ENCODE measurements at regions not wholly inside any gene's neighbourhood (a gene's known extent, or its start where the extent isn't known, plus 50 kb on each side); places are given as distances from the start of the nearest gene placed in this dataset.
A peak's percentile ranks its signal among the peaks of the same experiment; 100 is the strongest.
"Not testable (repeated sequence)": the region's sequence is repeated elsewhere in the genome, so short reads cannot be mapped to it uniquely, and the experiment has no call there.

DNA sequence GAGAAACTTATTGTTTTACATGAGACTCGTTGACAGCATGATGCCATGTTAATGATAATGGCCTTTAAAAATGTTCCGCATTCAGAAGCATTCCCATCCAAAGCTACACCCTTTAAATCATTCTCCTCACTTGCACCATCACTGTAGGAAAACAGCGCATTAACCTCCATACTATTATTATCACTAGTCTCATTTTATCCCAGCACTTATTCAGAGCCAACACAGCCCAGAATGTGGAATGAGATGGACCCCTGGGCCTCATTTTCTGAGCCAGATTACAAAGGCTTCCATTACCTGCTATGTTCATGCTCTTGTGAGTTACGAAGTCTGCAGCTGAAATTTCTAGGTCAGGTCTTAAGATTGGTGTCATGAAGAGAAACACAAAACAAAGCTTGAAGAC is 159.4 kb downstream of the HS3ST3A1 start:
- no peak for ATAC-seq

DNA sequence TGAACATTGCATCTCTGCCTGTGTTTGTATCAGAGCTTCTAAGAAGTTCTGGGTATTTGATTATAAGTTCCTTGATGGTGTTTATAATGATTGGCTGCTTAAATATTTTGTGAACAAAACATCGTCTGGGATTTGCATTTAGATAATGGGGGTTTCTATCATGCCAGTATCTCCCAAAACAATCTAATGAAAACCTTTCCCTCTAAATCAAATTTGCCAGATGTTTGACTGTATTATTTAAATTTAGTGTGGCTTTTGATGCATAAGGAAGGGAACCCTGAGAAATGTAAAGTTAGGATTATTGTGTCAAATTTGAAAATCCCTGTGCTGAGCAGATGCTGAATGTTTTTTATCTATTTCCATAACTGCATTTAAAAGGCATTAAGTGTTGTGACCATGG is 159.9 kb downstream of the HS3ST3A1 start:
- ATAC-seq = no peak

DNA sequence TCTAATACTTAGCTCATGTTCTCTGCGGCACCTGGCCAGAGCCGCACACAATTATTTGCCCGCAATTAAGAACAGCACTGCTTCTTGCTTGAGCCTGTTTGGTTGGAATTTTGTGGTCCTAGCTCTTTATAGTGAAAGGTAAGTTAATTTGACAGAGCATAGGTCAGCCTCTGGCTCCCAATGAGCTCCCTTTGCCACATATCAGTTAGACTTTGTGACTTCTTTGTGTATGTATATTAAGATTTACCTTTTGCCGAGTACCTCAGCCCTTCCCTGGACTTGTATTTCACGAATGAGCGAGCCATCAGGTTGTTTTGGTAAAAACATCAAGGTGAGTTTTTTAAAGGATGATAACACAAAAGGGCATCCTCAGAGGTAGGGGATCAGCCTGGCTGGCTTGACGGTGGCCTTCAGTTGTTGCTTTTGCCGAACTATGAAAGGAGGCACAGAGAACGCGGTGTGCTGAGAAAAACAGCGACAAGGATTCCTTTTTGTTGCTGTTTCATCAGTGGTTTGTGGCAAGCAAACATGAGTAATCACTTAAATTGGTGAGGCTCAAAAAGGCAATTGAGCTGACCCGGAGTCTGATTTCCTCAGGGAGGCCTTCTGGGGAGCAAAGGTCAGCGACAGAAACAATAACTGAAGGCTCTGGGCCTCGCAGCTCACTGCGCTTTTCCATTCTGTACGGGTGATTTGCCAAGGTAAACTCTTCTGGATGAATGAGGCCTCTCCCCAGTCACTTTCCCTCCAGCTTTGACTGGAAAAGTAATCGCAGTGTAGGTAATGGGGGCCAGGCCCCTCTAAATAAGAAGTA is 163.6 kb downstream of the HS3ST3A1 start:
- ATAC-seq = no peak

DNA sequence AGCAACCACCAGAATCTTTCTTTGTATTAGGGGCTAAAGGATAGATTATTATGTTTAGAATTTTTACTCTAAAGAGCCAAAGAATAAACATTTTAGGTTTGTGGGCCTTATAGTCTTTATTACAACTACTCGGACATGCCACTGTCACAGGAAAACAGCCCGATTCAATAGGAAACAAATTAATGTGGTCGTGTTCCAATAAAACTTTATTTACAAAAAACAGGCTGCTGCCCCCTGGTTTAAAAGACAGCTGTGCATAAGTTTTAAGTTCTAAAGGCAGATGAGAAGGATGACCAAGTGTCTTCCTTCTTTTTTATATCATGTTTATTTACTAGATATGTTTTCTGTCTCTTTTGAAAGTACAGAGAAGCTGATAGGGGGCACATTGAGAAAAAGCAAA is 166.5 kb downstream of the HS3ST3A1 start:
- no peak for ATAC-seq

DNA sequence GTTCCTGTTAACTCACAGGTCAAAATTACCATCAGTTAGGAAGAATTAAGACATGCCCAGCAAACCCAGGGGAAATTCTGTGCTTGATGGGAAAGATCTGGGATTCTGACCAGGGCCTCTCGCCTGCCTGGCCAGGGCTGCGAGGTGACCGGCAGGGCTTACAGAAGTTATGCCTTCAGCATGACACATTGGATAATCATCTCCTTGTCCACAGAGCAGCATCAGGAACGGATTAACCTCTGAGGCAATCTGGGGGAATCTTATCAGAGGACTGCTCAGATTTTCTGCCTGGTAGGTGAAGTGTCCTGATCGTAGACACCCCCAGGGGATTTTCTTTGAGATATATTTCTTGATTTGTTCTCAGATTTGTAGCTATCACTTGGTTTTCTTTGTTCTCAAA is 172.5 kb downstream of the HS3ST3A1 start:
- no peak for ATAC-seq

DNA sequence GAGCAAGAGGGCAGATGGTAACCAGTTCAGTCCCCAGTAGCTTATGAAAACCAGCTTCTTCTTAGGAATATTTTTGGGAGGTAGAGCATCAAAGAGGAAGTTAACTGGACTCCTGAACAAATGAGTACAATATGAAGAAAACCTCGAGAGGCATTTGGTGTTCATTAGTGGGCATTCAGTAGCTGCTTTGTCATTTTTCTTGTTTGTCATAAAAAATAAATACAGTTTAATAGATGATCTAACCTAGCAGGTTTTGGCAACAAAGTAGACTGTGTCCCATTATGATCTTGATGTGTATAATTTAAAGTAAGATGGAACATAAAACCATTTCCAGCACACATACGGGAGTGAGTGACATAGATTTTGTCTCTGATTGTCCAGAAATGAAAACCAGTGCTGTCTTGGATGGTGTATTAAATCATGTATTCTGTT is 173.1 kb downstream of the HS3ST3A1 start:
- ATAC-seq = no peak

DNA sequence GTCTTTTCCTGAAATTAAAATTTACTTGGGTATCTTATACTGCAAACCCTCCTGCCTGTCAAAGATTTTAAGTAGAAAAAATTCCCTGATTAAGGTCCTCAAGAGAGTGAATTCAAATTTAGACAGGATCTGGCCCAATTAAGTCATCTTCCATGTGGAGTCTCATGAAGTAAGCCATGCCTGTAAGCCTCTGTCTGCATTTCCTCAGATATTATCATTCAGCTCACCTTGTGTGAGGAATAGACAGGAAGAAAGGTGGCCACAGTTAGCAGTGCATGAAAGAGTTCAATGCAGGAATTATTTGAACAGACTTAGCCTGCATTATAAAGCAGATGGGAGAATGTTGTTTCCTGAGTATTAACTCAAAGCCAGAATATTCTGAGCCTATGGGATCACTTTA is 174.7 kb downstream of the HS3ST3A1 start:
- ATAC-seq = no peak

DNA sequence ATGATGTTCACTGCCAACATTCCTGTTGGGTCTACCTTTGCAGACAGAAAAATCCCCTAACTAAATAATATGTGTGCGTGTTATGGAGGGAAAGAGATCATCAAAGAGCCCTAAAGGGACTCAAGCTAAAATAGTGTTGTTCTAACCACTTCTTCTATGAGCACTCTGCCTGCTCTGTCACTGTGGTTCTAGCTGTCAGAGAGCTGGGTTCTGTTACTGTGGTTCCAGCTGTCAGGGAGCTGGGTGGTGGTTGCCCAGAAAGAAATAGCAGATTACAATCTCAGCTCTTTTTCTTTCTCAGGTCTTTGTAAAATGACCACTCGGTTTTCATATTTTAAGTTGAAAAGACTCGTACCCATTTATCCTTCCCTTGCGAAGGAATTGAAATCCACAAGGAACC is 176.3 kb downstream of the HS3ST3A1 start:
- no peak for ATAC-seq

DNA sequence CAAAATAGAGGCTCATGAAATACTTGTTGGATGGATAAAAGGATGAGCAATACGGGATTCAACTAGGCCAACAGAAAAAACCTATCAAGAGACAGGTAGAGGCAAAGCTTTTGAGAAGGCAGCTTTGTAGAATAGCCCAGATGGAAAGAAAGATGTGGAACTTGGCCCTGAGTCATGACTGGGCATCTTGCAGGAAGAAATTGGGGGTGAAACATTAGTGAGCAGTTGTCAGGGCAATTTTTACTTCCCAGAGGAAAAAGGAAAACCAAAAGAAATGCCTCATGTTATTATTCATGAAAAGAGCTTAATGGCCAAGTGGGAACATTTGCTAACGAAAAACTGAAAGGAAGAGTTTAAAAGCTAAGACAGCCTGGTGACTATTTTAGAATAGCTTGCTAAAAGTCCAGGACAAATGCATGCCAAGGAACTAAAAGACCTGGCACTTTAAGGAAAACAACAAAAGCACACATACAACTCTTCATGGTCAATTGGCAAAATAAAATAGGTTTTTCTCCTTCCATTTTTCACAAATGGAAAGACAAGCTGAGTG is 180.1 kb downstream of the HS3ST3A1 start:
- no peak for ATAC-seq

DNA sequence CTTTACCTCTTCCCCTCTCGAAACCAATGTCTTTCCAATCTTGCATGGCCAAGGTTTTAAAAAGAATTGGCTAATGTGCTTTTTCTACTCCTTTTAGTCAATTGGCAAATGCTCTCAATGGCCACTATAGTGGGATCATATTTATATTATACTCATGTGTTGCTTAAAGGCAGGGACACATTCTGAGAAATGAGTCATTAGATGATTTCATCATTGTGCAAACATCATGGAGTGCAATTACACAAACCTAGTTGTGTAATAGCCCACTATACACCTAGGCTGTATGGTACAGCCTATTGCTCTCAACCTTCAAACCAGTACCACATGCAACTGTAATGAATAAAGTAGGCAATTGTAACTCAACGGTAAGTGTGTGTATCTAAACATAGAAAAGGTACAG is 180.9 kb downstream of the HS3ST3A1 start:
- ATAC-seq = peak; percentile 97

DNA sequence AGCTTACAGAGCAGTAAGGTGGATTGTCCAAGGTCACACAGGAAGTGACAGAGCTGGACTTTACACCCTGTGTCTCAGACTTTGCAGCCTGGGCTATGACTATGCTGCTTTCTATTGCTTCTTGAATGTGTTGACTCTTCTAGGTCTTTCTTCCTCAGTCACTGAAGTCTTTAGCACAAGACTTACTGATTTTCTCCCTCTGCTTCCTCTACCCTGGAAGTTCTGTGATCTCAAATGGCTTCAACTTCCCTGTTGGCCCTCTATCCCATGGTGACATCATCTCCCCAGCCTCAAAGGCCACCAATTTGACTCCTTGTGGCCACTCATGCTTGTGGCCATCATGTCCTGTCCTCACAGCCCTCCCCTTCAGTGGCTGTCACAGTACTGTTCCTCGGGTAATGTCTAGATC is 181.3 kb downstream of the HS3ST3A1 start:
- peak; percentile 20 for ATAC-seq

DNA sequence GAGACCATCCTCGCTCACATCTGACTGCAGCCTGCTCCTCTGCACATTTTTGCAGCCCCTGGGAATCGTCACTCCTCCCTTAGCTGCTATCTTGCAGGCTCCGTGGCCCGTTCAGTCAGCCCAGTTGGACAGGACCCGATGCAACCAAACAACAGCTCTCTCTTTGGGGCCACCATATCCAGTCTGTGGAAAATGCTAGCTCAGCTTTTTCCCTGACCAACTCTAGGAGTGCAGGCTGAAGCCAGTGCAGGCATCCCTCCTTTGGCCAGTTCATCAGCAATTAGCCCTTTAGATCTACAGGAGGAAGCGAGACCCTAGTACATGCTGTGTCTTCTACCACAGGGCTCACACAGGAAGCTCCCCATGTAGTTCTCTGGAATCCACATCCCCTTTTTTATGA is 182.1 kb downstream of the HS3ST3A1 start:
- no peak for ATAC-seq

DNA sequence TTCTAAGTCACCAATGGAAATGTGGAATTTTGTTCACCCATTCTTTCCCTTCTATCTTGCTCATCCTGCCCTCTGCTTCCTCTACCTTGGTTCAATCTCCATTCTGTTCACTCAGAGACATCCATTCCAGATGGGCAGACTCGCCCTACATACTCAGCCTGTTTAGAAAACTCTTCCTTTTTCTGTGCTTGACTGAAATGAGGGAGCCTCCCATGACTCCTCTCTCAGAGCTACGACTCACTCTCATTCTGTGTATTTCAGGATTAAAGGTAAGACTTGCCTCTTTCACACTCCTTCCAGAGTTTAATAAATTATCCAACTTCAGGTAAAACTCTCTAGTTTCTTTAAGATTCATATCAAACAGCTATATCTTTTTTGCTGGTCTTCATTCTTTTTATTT is 182.8 kb downstream of the HS3ST3A1 start:
- ATAC-seq = no peak

DNA sequence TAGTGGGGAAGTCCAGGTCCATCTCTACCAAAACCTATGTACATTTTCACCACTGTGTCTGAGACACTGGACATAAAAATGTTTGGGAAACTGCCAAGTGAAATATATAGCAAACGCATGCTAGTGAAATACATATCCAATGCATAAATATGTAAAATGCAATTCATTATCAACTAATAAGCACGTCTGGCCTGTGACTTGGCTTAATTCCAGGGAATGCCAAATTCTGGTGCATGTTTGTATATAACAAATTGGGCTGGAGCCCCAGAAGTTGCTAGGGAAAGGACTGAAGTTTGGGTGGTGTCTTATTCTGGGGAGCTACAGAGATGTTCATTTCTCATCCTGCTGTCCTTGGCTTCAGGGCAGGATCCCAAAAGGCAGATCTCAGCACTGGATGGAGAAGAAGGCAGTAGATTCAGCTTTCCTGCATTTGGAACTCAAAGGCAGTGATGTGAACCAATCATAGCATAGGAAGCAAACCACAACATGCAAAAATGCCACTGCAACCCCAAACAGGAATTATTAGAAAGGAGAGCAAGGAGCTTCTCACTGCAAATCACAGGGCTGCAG is 184.3 kb downstream of the HS3ST3A1 start:
- no peak for ATAC-seq

DNA sequence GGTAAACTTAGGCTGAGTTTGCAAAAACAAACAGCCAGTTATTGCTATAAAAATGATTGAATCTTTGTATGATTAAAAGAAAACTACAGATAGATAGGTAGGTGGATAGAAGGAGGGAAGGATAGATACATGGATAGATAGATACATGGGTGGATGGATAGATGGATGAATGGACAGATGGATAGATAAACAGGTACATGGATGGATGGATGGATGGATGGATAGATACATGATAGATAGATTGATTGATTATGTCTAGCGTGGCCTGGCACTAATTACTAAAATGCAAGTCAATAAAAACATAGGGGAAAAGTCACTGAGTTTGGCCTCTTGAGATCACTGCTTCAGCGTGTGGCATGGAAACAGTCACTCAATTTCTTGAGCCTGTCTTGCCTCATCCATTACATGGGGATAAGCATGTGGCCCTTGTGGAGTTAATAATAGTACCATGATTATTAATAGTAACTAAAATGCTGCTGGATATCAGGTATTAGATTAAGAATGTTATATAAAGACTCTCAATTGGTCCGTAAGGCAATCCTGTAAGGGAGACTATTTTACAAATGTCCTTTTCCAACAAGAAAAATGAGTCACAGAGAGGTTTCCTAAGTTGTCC is 184.9 kb downstream of the HS3ST3A1 start:
- no peak for ATAC-seq

DNA sequence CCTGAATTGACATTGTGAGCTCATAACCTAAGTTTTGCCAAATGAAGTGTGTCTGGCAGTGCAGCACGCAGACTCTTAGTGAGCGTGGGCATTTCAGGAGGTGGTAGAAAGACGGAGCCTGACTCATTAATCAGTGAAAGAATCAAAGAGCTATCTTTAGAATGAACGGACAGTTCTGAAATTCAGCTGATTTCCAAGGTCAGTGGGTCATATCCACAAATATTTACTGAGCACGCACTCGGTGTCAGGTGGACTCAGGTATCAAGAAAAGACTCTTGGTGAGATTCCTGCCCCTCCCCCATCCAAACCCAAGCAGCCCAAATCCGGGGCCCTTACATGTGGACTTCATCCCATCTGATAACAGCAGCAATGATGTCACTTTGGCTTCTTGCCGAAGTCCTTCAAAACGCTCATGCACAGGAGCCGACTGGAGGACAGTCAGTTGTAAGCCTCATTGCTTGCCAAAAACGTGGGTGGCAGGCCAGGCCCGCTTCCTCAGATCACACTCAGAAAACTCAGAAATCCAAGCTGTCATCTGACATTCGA is 185.8 kb downstream of the HS3ST3A1 start:
- no peak for ATAC-seq

DNA sequence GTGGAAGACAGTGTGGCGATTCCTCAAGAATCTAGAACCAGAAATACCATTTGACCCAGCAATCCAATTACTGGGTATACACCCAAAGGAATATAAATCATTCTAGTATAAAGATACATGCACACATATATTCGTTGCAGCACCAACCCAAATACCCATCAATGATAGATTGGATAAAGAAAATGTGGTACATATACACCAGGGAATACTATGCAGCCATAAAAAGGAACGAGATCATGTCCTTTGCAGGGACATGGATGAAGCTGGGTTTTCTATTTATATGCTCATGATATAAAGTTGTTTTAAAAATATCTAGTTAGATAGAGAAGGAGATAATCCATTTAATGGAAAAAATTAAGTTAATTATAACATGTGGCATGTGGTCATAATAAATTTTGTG is 186.5 kb downstream of the HS3ST3A1 start:
- ATAC-seq = not testable (repeated sequence)

DNA sequence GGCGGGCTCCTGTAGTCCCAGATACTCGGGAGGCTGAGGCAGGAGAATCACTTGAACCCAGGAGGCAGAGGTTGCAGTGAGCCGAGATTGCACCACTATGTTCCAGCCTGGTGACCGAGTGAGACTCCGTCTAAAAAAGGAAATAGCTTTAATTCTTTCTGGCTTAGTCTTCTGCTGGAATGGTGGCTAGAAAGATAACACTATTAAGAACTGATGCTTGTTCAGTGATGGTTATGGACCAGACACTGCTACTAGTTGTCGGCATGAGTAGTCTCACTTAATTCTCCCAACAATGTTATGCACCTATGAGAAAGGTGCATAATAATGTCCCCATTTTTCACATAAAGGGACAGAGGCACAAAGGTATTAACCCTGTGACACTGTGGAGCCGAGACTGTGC is 188.7 kb downstream of the HS3ST3A1 start:
- ATAC-seq = no peak

DNA sequence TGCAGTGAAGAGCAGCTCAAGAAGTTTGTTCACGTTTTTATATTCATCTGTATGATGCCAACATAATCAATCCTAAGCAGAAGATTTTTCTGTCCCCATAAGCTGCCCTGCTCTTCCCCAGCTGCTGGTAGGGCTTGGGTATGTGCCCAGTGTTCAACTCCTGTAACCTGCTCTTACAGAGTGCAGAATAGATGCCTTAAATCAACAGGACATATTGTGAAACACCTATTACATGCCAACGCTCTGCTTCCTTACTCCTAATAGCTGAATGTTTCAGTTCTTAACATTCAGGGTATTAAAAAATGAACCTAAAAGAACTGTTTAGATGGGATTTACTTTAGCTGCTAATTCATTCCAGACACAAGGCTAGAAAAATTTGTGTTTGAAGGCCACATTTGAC is 190.9 kb downstream of the HS3ST3A1 start:
- ATAC-seq = peak; percentile 61

DNA sequence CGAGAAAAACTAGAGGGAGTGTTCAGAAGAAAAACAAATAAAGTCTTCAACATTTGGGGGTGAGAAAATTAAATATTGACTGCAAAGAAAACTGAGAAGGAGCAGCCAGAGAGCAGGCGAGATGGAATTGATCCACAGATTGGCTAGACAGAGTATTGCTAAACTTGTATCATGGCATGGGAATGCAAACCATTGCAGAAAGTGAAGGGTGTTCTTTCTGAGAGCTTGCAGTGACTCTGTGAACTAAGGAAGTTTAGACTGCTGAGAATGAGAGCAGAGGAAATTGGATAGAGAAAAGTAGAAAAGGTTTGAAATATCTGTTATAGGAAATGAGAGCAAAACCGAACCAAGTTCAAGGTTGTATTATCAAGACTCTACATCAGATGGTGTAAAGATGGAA is 191.5 kb downstream of the HS3ST3A1 start:
- ATAC-seq = no peak

DNA sequence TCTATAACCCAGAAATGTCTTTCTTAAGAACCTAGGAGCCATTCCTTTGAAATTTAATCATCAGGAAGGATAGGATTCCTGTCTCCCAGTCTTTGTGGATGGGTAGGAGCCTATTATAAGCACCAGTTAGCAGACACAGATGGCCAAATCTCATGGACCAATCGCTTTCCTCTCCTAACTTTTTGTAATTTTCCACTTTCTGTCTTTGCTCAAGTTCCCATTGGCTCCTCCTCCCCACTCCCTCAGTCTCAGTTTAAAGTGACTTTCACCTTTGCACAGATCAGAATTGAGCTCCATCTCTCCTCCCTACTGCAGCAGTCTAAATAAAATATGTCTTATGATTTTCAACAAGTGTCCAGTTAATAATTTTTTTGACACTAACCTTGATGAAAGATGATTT is 192.3 kb downstream of the HS3ST3A1 start:
- no peak for ATAC-seq

DNA sequence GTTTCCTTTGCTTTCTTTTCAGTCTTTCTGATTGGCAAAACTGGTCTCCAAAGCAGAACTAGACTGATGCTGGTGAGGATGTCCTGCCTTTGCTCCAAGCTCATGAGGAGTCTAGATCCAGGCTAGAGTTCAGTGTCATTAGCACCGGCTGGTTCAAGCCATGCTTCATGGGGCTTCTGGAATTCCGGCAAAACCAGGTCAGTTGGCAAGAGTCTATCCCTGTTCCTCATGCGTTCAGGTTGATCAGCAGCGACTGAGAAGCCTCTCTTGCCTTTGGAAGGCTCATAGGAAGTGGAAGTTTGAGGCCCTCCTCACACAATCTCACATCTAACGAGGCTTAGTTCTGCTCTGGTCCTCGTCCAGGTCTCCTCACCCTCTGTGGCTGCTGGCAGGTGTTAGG is 194.3 kb downstream of the HS3ST3A1 start:
- ATAC-seq = no peak

DNA sequence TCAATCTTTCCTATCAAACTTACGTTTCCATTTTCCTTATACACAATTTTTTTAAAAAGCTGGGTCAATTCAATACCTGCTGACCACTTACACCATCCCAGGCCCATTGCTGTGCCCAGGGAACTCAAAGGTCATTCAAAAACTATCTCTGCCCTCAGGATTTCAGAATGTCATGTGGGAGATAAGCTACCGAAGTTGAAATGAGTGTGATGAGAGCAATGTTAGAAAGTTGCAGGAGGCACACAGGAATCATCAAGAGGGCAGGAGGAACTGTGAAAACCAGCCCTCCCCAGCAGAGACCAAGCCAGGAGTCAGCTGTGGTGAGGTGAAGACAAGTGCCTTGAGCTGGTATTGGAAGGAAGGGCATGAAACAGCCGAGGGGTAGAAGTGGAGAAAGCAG is 195.9 kb downstream of the HS3ST3A1 start:
- ATAC-seq = no peak

DNA sequence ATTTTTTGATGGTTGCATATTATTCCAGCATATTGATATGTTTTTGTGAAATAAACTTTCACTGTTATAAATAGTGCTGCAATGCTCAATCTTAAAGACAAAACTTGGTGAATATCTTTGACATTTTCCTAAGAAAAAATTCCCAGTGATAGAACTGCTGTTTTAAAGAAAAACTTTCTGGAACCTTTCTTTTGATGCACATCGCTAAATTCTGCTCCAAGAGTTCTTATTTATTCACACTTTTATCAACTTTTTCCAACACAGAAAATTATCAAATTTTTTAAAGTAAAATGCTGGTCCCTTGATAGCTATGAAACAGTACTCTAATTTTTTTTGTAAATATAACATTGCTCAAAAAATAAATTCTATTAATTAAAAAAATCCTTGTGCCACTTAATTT is 196.6 kb downstream of the HS3ST3A1 start:
- no peak for ATAC-seq

Data from esophagus mucosa (tissue), 1 donor.